NCI-H2227 (cell line): ENCODE measurements at regions not wholly inside any gene's neighbourhood (a gene's known extent, or its start where the extent isn't known, plus 50 kb on each side); places are given as distances from the start of the nearest gene placed in this dataset.
A peak's percentile ranks its signal among the peaks of the same experiment; 100 is the strongest.

Experiments
- DNase-seq: peaks from one replicate; lab custom pipeline; 2025; ENCODE audit not compliant: unreplicated experiment; lab: John Stamatoyannopoulos, UW

GRCh38 chr2:129611471-129611870 is 368.0 kb upstream of the RAB6C start:
- peak; percentile 52 for DNase-seq

- peak; percentile 20 for DNase-seq
Measured at GRCh38 chr2:129619471-129619870, 360.0 kb upstream of the RAB6C start.

- DNase-seq: no peak
Measured at GRCh38 chr2:129620411-129620810, 359.1 kb upstream of the RAB6C start.

- no peak for DNase-seq
Measured at GRCh38 chr2:129623783-129624182, 355.7 kb upstream of the RAB6C start.

GRCh38 chr2:129627437-129627836 is 352.0 kb upstream of the RAB6C start:
- no peak for DNase-seq

- DNase-seq: no peak
Measured at GRCh38 chr2:129636692-129637091, 342.8 kb upstream of the RAB6C start.

GRCh38 chr2:129641371-129641770 is 338.1 kb upstream of the RAB6C start:
- no peak for DNase-seq

GRCh38 chr2:129642526-129643043 is 336.9 kb upstream of the RAB6C start:
- no peak for DNase-seq

GRCh38 chr2:129645335-129645734 is 334.1 kb upstream of the RAB6C start:
- DNase-seq: no peak

GRCh38 chr2:129646107-129646506 is 333.4 kb upstream of the RAB6C start:
- DNase-seq: no peak

GRCh38 chr2:129653246-129653645 is 326.2 kb upstream of the RAB6C start:
- DNase-seq: no peak

GRCh38 chr2:129654331-129654730 is 325.1 kb upstream of the RAB6C start:
- DNase-seq: no peak

- DNase-seq: no peak
Measured at GRCh38 chr2:129656081-129656598, 323.3 kb upstream of the RAB6C start.

GRCh38 chr2:129658430-129658829 is 321.0 kb upstream of the RAB6C start:
- DNase-seq: no peak

GRCh38 chr2:129661935-129662334 is 317.5 kb upstream of the RAB6C start:
- DNase-seq: peak; percentile 9

- DNase-seq: no peak
Measured at GRCh38 chr2:129667577-129667976, 311.9 kb upstream of the RAB6C start.

- no peak for DNase-seq
Measured at GRCh38 chr2:129672521-129672920, 306.9 kb upstream of the RAB6C start.

- DNase-seq: no peak
Measured at GRCh38 chr2:129673234-129673633, 306.2 kb upstream of the RAB6C start.

- no peak for DNase-seq
Measured at GRCh38 chr2:129673847-129674711, 305.4 kb upstream of the RAB6C start.

- DNase-seq: no peak
Measured at GRCh38 chr2:129678751-129679150, 300.7 kb upstream of the RAB6C start.

- no peak for DNase-seq
Measured at GRCh38 chr2:129681788-129682187, 297.7 kb upstream of the RAB6C start.

GRCh38 chr2:129689653-129690448 is 289.6 kb upstream of the RAB6C start:
- DNase-seq: no peak
